ENCODE measurements at regions not wholly inside any gene's neighbourhood (a gene's known extent, or its start where the extent isn't known, plus 50 kb on each side); places are given as distances from the start of the nearest gene placed in this dataset.

DNA sequence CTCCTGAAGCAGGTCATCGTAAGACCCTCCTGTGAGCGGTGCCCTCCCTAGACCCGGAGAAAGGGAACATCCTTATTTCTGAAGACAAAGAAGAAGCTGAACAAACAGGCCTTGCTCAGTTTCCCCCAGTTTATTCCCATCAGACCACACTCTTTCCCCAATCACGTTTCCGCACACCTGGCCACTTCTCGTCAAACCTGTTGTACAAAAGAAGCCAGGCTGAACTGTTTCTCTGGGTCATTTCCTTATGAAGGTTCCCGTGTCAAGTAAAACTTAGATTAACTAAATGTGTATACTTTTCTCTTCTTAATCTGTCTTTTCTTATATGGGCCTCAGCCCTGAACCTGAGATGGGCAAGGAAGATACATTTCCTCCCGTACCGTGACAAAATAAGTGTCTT, 111.6 kb upstream of the ENPP6 start:
- Histone ChIP-seq H3K27ac (no peak overlapping the region), H3K27me3 (no peaks in the 10 kb centered on the region)
- WGBS, 2 donors, result 86 to 87% methylated on average over 9 of the region's 9 CpGs

DNA sequence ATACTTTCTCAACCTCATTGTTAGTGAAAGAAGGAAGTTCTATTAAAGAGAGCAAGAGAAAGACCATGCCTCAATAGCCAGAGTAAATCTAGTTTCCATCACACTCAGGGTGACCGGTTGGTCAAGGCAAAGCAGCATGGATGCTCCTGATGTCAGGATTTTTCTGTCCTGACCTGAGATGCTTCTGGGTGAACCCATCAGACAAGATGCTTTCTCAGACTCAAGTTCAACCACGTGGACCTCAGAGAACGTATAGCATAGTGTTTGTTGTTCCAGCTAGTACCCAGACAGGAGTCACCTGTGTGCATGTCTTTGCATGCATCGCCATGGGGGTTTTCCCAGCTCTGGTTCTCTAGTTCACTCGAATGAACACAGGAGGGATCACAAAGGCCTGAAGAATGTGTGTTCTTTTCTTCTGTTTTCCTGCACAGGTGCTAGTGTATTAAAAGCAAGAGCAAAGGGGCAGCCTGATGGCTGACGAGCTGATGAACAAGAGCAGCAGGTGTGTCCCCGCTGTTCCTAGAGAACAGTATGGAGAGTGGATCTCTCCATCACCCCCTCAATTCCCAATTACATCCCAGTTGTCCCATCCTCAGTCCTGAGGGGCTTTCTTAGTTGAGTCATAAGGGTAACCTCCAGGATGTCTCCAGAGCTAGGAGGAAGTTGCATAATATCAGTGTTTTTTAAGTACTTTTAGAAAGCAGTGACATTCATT, 110.5 kb upstream of the ENPP6 start:
- Histone ChIP-seq H3K27me3 (no peaks in the 10 kb centered on the region), H3K9me3 (no peaks in the 10 kb centered on the region), H3K27ac (no peak overlapping the region), H3K4me3 (no peak overlapping the region), H3K4me1 (peaks cover 14% of the 10 kb centered on the region), H3K36me3 (ENCODE audit: low read depth, missing control alignments) (no peaks in the 10 kb centered on the region)
- TF ChIP-seq POLR2A (IDR thresholded peaks at IDR 0.05), result no peak
- 82 to 93% methylated on average over 7 of the region's 7 CpGs for WGBS, 2 donors
- no peak for DNase-seq
- intact Hi-C loops (cut with DNase I; ENCODE audit: low total_unique reads), result no loop called here

More for the DNA sequence above, 111.6 kb upstream of the ENPP6 start:
- intact Hi-C loops (cut with DNase I; ENCODE audit: low total_unique reads), result no loop called here
- no peak for TF ChIP-seq POLR2A (IDR thresholded peaks at IDR 0.05)
- TF ChIP-seq, protein P1, sequence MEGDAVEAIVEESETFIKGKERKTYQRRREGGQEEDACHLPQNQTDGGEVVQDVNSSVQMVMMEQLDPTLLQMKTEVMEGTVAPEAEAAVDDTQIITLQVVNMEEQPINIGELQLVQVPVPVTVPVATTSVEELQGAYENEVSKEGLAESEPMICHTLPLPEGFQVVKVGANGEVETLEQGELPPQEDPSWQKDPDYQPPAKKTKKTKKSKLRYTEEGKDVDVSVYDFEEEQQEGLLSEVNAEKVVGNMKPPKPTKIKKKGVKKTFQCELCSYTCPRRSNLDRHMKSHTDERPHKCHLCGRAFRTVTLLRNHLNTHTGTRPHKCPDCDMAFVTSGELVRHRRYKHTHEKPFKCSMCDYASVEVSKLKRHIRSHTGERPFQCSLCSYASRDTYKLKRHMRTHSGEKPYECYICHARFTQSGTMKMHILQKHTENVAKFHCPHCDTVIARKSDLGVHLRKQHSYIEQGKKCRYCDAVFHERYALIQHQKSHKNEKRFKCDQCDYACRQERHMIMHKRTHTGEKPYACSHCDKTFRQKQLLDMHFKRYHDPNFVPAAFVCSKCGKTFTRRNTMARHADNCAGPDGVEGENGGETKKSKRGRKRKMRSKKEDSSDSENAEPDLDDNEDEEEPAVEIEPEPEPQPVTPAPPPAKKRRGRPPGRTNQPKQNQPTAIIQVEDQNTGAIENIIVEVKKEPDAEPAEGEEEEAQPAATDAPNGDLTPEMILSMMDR (IDR thresholded peaks at IDR 0.05), result no peak
- H3K36me3 ChIP-seq (ENCODE audit: low read depth, missing control alignments), result no peaks in the 10 kb centered on the region
- DNase-seq, result no peak
- H3K4me3 ChIP-seq, result no peak overlapping the region
- H3K9me3 ChIP-seq, result no peaks in the 10 kb centered on the region
- H3K4me1 ChIP-seq, result peaks cover 14% of the 10 kb centered on the region

DNA sequence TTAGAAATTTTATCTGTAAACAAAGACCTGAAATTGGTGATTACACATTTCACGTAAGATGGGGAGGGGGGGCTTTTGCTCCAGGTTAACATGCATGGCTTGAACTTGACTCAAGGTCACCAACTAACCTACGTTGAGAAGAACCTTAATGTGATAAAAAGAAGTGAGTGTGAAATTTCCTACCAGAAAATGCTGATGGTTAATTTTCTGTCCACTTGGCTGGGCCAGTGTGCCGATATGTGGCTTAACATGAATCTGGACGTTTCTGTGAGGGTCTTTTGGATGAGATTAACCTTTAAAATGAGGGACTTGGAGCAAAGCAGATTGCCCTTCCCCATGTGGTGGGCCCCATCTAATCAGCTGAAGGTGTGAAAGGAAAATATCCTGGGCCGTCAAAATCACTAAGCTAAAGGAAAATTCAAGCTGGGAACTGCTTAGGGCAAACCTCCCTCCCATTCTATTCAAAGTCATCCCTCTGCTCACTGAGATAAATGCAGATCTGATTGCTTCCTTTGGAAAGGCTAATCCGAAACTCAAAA, 107.3 kb upstream of the ENPP6 start:
- H3K4me1 ChIP-seq, result no peaks in the 10 kb centered on the region
- no peak overlapping the region for H3K4me3 ChIP-seq
- H3K27me3 ChIP-seq, result no peaks in the 10 kb centered on the region
- no peak overlapping the region for H3K27ac ChIP-seq
- WGBS, 2 donors, result 80 to 82% methylated on average over 6 of the region's 6 CpGs
- intact Hi-C loops (cut with DNase I; ENCODE audit: low total_unique reads), result no loop called here
- no peak for TF ChIP-seq POLR2A (IDR thresholded peaks at IDR 0.05)
- TF ChIP-seq, protein P1 (IDR thresholded peaks at IDR 0.05), result no peak
- H3K36me3 ChIP-seq (ENCODE audit: low read depth, missing control alignments), result no peaks in the 10 kb centered on the region
- no peak for DNase-seq
- H3K9me3 ChIP-seq, result no peaks in the 10 kb centered on the region

DNA sequence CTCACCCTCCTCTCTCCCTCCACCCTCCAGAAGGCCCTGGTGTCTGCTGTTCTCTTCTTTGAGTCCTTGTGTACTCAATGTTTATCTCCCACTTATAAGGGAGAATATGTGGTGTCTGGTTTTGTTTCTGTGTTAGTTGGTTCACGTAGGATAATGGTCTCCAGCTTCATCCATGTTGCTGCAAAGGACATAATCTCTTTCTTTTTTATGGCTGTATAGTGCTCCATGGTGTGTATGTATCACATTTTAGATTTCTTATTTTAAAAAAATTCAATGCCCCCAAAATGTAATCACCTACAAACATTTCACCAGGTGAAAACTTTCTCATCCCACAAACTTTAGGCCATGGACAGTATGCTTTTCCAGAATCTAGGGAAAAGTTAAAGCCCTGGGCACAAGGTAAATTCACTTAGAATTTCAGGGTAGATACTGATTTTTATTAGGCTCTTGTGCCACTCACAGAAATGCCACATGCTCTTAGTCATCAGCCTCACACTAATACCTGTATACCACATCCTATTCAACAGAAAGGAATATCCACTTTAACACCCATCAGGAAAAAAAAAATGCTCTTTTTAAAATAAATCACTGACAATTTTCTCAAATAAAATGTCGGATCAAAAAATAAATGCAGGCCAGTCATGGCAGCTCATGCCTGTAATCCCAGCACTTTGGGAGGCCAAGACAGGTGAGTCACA, 104.8 kb upstream of the ENPP6 start:
- WGBS, 2 donors, result 97 to 100% methylated on average over 2 of the region's 2 CpGs
- intact Hi-C loops (cut with DNase I; ENCODE audit: low total_unique reads), result no loop called here
- H3K4me1 ChIP-seq, result no peaks in the 10 kb centered on the region
- no peaks in the 10 kb centered on the region for H3K9me3 ChIP-seq
- no peaks in the 10 kb centered on the region for H3K36me3 ChIP-seq (ENCODE audit: low read depth, missing control alignments)
- no peak overlapping the region for H3K27ac ChIP-seq
- DNase-seq, result no peak
- TF ChIP-seq POLR2A (IDR thresholded peaks at IDR 0.05), result no peak
- TF ChIP-seq, protein P1 (IDR thresholded peaks at IDR 0.05), result no peak
- H3K4me3 ChIP-seq, result no peak overlapping the region
- H3K27me3 ChIP-seq, result no peaks in the 10 kb centered on the region

DNA sequence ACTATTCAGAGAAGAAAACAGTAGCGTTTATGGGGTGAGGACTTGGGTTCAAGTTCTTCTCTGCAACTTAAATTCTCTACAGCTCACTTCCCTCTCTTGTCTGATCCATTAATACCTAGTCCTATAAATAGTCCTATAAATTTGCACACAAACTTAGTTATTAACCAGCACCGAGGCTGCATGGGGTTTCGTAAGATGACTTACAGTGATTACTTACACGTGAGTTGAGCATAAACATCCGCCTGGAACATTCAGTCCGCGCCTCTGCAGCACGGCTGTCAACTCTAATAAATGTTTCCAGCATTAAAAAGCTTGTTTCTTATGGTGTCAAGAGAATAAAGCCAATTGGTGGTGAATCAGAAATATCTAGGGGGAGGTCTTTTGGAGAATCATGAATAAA, 103.0 kb upstream of the ENPP6 start:
- H3K36me3 ChIP-seq (ENCODE audit: low read depth, missing control alignments), result no peaks in the 10 kb centered on the region
- intact Hi-C loops (cut with DNase I; ENCODE audit: low total_unique reads), result no loop called here
- DNase-seq, result no peak
- no peak overlapping the region for H3K27ac ChIP-seq
- WGBS, 2 donors, result 92% methylated on average over 8 of the region's 8 CpGs
- no peaks in the 10 kb centered on the region for H3K9me3 ChIP-seq
- TF ChIP-seq, protein P1 (IDR thresholded peaks at IDR 0.05), result no peak
- no peak overlapping the region for H3K4me3 ChIP-seq
- H3K27me3 ChIP-seq, result no peaks in the 10 kb centered on the region
- H3K4me1 ChIP-seq, result no peaks in the 10 kb centered on the region

All from testis (tissue), 2 donors.